Panc1 (cell line): ENCODE measurements at regions not wholly inside any gene's neighbourhood (a gene's known extent, or its start where the extent isn't known, plus 50 kb on each side); places are given as distances from the start of the nearest gene placed in this dataset.

ENCODE experiments used
- ATAC-seq: fragments of 200-7000 bp; cut with Tn5 transposase; 2 replicates; pipeline ENCODE4 v1.9.1; 2020; ENCODE audit warnings: mild to moderate bottlenecking, moderate library complexity
- BruUV-seq: library from RNA; stranded (reverse); fragments of 400-500 nt; replicated peaks from 2 replicates; lab custom pipeline; 2021; lab: Mats Ljungman, UMichigan
- CTCF ChIA-PET: fragments of 300-600 bp; sonication (Branson Sonifier 250); formaldehyde crosslinking; loops from one replicate; lab custom pipeline; 2022; ENCODE audit warnings: antibody characterized with exemption; lab: Charles Lee
- POLR2A ChIA-PET: fragments of 300-600 bp; sonication (Branson Sonifier 250); formaldehyde crosslinking; loops from one replicate; lab custom pipeline; 2022; ENCODE audit warnings: antibody characterized with exemption; lab: Charles Lee
- DNase-seq: peaks from one replicate; pipeline ENCODE4 v3.0.0-alpha.2; 2010; ENCODE audit warnings: low read depth, low spot score
- H3K27ac ChIP-seq: 2 replicates; pipeline ENCODE4 v1.5.1; 2011; ENCODE audit warnings: mild to moderate bottlenecking, low read length, inconsistent platforms
- H3K27me3 ChIP-seq: fragments of 200-500 bp; sonication (Bioruptor generic); 2 replicates; pipeline ENCODE4 v1.6.0; 2014; ENCODE audit warnings: low read length, inconsistent platforms; ENCODE audit not compliant: control insufficient read depth, insufficient read depth
- H3K36me3 ChIP-seq: fragments of 200-500 bp; sonication (Bioruptor generic); 2 replicates; pipeline ENCODE4 v1.5.1; 2014; ENCODE audit warnings: inconsistent platforms, mild to moderate bottlenecking, low read length, moderate library complexity; ENCODE audit not compliant: control insufficient read depth, insufficient read depth
- H3K4me1 ChIP-seq: 2 replicates; pipeline ENCODE4 v1.5.1; 2011; ENCODE audit warnings: inconsistent platforms, mild to moderate bottlenecking, low read length, moderate library complexity; ENCODE audit not compliant: control insufficient read depth, insufficient read depth
- H3K4me3 ChIP-seq, 2 experiments: 2 replicates each; pipeline ENCODE4 v1.5.1; 2011 to 2012; ENCODE audit warnings: low read depth in 2 of 2, low read length in 2 of 2, mild to moderate bottlenecking in 2 of 2, inconsistent platforms in 1 of 2, moderate library complexity in 1 of 2
- H3K9me3 ChIP-seq: fragments of 200-500 bp; sonication (Bioruptor generic); 2 replicates; pipeline ENCODE4 v1.5.1; 2014; ENCODE audit warnings: low read depth, mild to moderate bottlenecking, inconsistent platforms, low read length, moderate library complexity; ENCODE audit not compliant: control insufficient read depth, insufficient read depth
- POLR2AphosphoS5 ChIP-seq: IDR thresholded peaks from 2 replicates; pipeline ENCODE4 v1.6.1; 2012; ENCODE audit warnings: mild to moderate bottlenecking, low read depth, low read length, moderate library complexity
- SIN3A ChIP-seq: IDR thresholded peaks from 2 replicates; pipeline ENCODE4 v1.6.1; 2012; ENCODE audit warnings: low read depth, mild to moderate bottlenecking, low read length, moderate library complexity, borderline replicate concordance; ENCODE audit not compliant: insufficient read depth
- TCF7L2 ChIP-seq: IDR thresholded peaks from 2 replicates; pipeline ENCODE4 v1.6.1; 2011; ENCODE audit warnings: mild to moderate bottlenecking, low read depth, low read length, inconsistent platforms
- in situ Hi-C: cut with HindIII; loops from 2 replicates; pipeline ENCODE4 v1.10.0; 2016; ENCODE audit warnings: low sequenced_read_pairs, low pct_unique_long_range_greater_than_20kb
- intact Hi-C: fragments of 100-400 bp; cut with micrococcal nuclease; formaldehyde crosslinking; loops from one replicate; pipeline ENCODE4 v1.10.0; 2022; ENCODE audit not compliant: unreplicated experiment
- TF ChIP-seq, protein P1 (sequence below), 2 experiments: IDR thresholded peaks; 2 replicates each; pipeline ENCODE4 v1.6.1; 2011 to 2012; ENCODE audit warnings: low read depth in 2 of 2, control low read depth in 1 of 2, low read length in 1 of 2, mild to moderate bottlenecking in 1 of 2, moderate library complexity in 1 of 2; ENCODE audit not compliant: insufficient read depth in 1 of 2
- TF ChIP-seq, protein P2 (sequence below): fragments of 450-650 bp; IDR thresholded peaks from 2 replicates; pipeline ENCODE4 v1.5.1; 2017; ENCODE audit warnings: mild to moderate bottlenecking

DNA sequence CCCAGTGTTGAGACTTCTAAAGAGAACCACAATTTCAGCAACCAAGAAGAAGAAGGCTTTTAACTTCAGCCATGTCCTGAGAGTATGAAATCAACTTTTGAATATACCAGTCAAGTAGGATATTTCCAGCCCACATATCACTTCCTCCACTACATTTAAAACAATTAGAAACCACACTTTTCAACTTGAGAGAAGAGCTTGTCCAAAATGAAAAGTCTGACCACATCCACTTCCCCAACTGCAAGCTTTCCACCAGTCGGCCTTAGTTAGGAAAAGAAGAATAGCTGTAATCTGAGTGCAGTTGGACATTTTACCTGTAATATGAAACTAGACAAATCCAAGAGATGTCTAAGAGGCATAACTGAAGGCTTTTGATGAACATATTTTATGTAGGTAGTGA is 101.9 kb upstream of the SLC7A11 start:
- ATAC-seq (no peak), DNase-seq (no peak)
- in situ Hi-C loops, result no loop called here
- Histone ChIP-seq H3K4me3 (no peak overlapping the region), H3K36me3 (no peaks in the 10 kb centered on the region), H3K27ac (no peak overlapping the region), H3K27me3 (no peaks in the 10 kb centered on the region), H3K4me1 (no peaks in the 10 kb centered on the region), H3K9me3 (no peaks in the 10 kb centered on the region)
- TF ChIP-seq, protein P1, sequence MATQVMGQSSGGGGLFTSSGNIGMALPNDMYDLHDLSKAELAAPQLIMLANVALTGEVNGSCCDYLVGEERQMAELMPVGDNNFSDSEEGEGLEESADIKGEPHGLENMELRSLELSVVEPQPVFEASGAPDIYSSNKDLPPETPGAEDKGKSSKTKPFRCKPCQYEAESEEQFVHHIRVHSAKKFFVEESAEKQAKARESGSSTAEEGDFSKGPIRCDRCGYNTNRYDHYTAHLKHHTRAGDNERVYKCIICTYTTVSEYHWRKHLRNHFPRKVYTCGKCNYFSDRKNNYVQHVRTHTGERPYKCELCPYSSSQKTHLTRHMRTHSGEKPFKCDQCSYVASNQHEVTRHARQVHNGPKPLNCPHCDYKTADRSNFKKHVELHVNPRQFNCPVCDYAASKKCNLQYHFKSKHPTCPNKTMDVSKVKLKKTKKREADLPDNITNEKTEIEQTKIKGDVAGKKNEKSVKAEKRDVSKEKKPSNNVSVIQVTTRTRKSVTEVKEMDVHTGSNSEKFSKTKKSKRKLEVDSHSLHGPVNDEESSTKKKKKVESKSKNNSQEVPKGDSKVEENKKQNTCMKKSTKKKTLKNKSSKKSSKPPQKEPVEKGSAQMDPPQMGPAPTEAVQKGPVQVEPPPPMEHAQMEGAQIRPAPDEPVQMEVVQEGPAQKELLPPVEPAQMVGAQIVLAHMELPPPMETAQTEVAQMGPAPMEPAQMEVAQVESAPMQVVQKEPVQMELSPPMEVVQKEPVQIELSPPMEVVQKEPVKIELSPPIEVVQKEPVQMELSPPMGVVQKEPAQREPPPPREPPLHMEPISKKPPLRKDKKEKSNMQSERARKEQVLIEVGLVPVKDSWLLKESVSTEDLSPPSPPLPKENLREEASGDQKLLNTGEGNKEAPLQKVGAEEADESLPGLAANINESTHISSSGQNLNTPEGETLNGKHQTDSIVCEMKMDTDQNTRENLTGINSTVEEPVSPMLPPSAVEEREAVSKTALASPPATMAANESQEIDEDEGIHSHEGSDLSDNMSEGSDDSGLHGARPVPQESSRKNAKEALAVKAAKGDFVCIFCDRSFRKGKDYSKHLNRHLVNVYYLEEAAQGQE (IDR thresholded peaks at IDR 0.05; ENCODE audit: insufficient read depth in 1 of 2, low read depth in 2 of 2, low read length in 1 of 2), result no peak
- TF ChIP-seq TCF7L2 (no peak), SIN3A (no peak), POLR2AphosphoS5 (no peak)
- TF ChIP-seq, protein P2, sequence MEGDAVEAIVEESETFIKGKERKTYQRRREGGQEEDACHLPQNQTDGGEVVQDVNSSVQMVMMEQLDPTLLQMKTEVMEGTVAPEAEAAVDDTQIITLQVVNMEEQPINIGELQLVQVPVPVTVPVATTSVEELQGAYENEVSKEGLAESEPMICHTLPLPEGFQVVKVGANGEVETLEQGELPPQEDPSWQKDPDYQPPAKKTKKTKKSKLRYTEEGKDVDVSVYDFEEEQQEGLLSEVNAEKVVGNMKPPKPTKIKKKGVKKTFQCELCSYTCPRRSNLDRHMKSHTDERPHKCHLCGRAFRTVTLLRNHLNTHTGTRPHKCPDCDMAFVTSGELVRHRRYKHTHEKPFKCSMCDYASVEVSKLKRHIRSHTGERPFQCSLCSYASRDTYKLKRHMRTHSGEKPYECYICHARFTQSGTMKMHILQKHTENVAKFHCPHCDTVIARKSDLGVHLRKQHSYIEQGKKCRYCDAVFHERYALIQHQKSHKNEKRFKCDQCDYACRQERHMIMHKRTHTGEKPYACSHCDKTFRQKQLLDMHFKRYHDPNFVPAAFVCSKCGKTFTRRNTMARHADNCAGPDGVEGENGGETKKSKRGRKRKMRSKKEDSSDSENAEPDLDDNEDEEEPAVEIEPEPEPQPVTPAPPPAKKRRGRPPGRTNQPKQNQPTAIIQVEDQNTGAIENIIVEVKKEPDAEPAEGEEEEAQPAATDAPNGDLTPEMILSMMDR, result no peak
- intact Hi-C loops, result no loop called here
- BruUV-seq, result no TSS peak
- CTCF ChIA-PET, result no interaction called here
- POLR2A ChIA-PET, result no interaction called here

DNA sequence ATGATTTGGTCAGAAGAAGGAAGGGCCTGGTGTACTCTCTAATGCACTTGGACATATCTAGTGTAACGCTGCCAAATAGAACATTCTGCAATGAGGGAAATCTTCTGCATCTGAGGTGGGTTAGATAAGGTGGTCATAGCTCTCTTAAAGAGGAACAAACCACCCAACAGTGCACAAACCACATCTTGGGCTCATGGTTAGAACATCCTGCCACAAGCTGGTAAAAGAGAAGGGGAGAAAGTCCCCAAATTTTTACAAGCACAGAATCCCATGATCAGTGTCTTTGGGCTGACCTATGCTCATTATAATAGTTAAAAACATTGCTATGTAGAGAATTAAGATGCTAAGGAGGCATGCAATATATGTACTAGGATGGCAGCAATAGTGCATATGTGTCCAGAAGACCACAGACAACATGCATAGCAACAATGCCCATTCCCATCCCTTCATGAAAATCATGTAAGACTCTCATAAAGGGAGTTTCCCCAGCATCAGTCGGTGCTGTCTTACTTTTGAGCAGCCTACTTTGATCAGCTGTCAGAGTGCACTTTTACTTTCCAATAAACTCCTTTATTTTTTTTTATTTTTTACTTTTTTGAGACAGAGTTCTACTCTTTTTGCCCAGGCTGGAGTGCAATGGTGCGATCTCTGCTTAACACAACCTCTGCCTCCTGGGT is 99.7 kb upstream of the SLC7A11 start:
- Histone ChIP-seq H3K9me3 (no peaks in the 10 kb centered on the region), H3K4me3 (no peak overlapping the region), H3K4me1 (no peaks in the 10 kb centered on the region), H3K27me3 (no peaks in the 10 kb centered on the region), H3K36me3 (no peaks in the 10 kb centered on the region), H3K27ac (no peak overlapping the region)
- no peak for DNase-seq
- ChIA-PET POLR2A (no interaction called here), CTCF (no interaction called here)
- no peak for ATAC-seq
- in situ Hi-C loops, result no loop called here
- no TSS peak for BruUV-seq
- TF ChIP-seq POLR2AphosphoS5 (no peak), SIN3A (no peak), TCF7L2 (no peak)
- TF ChIP-seq, protein P1 (IDR thresholded peaks at IDR 0.05; ENCODE audit: insufficient read depth in 1 of 2, low read depth in 2 of 2, low read length in 1 of 2), result no peak
- TF ChIP-seq, protein P2, result no peak
- intact Hi-C loops, result no loop called here
